NCI-H2171 (cell line): ENCODE measurements at regions not wholly inside any gene's neighbourhood (a gene's known extent, or its start where the extent isn't known, plus 50 kb on each side); places are given as distances from the start of the nearest gene placed in this dataset.

Experiments
- DNase-seq: peaks from one replicate; lab custom pipeline; 2025; lab: John Stamatoyannopoulos, UW

- no peak for DNase-seq
These were observed 227.4 kb downstream of the MAN2A1 start for GRCh38 chr5:109917154-109917546.

- no peak for DNase-seq
These were observed 228.2 kb downstream of the MAN2A1 start for GRCh38 chr5:109917966-109918365.

- no peak for DNase-seq
These were observed 231.0 kb downstream of the MAN2A1 start for GRCh38 chr5:109920736-109921135.

- no peak for DNase-seq
These were observed 232.1 kb downstream of the MAN2A1 start for GRCh38 chr5:109921735-109922380.

GRCh38 chr5:109922381-109922995 is 232.8 kb downstream of the MAN2A1 start:
- DNase-seq, result no peak

- DNase-seq, result no peak
These were observed 233.5 kb downstream of the MAN2A1 start for GRCh38 chr5:109923205-109923604.

GRCh38 chr5:109924237-109925107 is 234.7 kb downstream of the MAN2A1 start:
- DNase-seq, result no peak

GRCh38 chr5:109927639-109928038 is 237.9 kb downstream of the MAN2A1 start:
- DNase-seq, result no peak

GRCh38 chr5:109928046-109928445 is 238.3 kb downstream of the MAN2A1 start:
- DNase-seq, result no peak

- no peak for DNase-seq
These were observed 239.1 kb downstream of the MAN2A1 start for GRCh38 chr5:109928811-109929210.

- DNase-seq, result no peak
These were observed 239.6 kb downstream of the MAN2A1 start for GRCh38 chr5:109929376-109929775.

GRCh38 chr5:109929911-109930310 is 240.2 kb downstream of the MAN2A1 start:
- no peak for DNase-seq

GRCh38 chr5:109931049-109931780 is 241.5 kb downstream of the MAN2A1 start:
- no peak for DNase-seq

- no peak for DNase-seq
These were observed 246.2 kb downstream of the MAN2A1 start for GRCh38 chr5:109935833-109936490.

- DNase-seq, result no peak
These were observed 247.3 kb downstream of the MAN2A1 start for GRCh38 chr5:109936996-109937395.

GRCh38 chr5:109937951-109938350 is 248.2 kb downstream of the MAN2A1 start:
- no peak for DNase-seq

- DNase-seq, result no peak
These were observed 248.7 kb downstream of the MAN2A1 start for GRCh38 chr5:109938453-109938852.

- DNase-seq, result no peak
These were observed 249.5 kb downstream of the MAN2A1 start for GRCh38 chr5:109939116-109939682.

- DNase-seq, result no peak
These were observed 252.9 kb downstream of the MAN2A1 start for GRCh38 chr5:109942646-109943045.

- no peak for DNase-seq
These were observed 254.0 kb downstream of the MAN2A1 start for GRCh38 chr5:109943701-109944235.

- no peak for DNase-seq
These were observed 254.7 kb downstream of the MAN2A1 start for GRCh38 chr5:109944461-109944860.
